ENCODE measurements at regions not wholly inside any gene's neighbourhood (a gene's known extent, or its start where the extent isn't known, plus 50 kb on each side); places are given as distances from the start of the nearest gene placed in this dataset.
"Not testable (repeated sequence)": the region's sequence is repeated elsewhere in the genome, so short reads cannot be mapped to it uniquely, and the experiment has no call there.

GRCh38 chr5:12522116-12522515, 617.9 kb upstream of the CTNND2 start:
- no peaks in the 10 kb centered on the region for H3K27me3 ChIP-seq
- WGBS (ENCODE audit: low lambda C conversion rate, missing lambda C conversion rate), result 83% methylated on average over 5 of the region's 5 CpGs
- TF ChIP-seq, protein P1, sequence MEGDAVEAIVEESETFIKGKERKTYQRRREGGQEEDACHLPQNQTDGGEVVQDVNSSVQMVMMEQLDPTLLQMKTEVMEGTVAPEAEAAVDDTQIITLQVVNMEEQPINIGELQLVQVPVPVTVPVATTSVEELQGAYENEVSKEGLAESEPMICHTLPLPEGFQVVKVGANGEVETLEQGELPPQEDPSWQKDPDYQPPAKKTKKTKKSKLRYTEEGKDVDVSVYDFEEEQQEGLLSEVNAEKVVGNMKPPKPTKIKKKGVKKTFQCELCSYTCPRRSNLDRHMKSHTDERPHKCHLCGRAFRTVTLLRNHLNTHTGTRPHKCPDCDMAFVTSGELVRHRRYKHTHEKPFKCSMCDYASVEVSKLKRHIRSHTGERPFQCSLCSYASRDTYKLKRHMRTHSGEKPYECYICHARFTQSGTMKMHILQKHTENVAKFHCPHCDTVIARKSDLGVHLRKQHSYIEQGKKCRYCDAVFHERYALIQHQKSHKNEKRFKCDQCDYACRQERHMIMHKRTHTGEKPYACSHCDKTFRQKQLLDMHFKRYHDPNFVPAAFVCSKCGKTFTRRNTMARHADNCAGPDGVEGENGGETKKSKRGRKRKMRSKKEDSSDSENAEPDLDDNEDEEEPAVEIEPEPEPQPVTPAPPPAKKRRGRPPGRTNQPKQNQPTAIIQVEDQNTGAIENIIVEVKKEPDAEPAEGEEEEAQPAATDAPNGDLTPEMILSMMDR (IDR thresholded peaks at IDR 0.05; ENCODE audit: poor library complexity), result no peak
- TF ChIP-seq EZH2phosphoT487 (IDR thresholded peaks at IDR 0.05; ENCODE audit: low read depth, severe bottlenecking, unreplicated experiment) (no peak), EZH2 (IDR thresholded peaks at IDR 0.05; ENCODE audit: borderline replicate concordance) (no peak)

GRCh38 chr5:12504983-12505382, 600.7 kb upstream of the CTNND2 start:
- H4K20me1 ChIP-seq (ENCODE audit: insufficient read depth, poor library complexity, severe bottlenecking); H3K4me1 ChIP-seq (ENCODE audit: insufficient read depth); H3K4me2 ChIP-seq; H3K27ac ChIP-seq; H3K79me2 ChIP-seq; H3K9me3 ChIP-seq (ENCODE audit: low read depth); H3K36me3 ChIP-seq (replicated peaks; ENCODE audit: insufficient read depth, low read depth); DNase-seq (ENCODE audit: low spot score); H3K4me3 ChIP-seq; H3K27me3 ChIP-seq; H3K9me2 ChIP-seq (replicated peaks; ENCODE audit: insufficient read depth); H2AFZ ChIP-seq: not testable (repeated sequence)
- 68% methylated on average over 1 of the region's 1 CpG for WGBS (ENCODE audit: low lambda C conversion rate, missing lambda C conversion rate)

More at GRCh38 chr5:12522116-12522515, 617.9 kb upstream of the CTNND2 start:
- H4K20me1 ChIP-seq (ENCODE audit: insufficient read depth, poor library complexity, severe bottlenecking), result no peaks in the 10 kb centered on the region
- no peaks in the 10 kb centered on the region for H3K4me1 ChIP-seq (ENCODE audit: insufficient read depth)
- H3K9me3 ChIP-seq (ENCODE audit: low read depth), result no peaks in the 10 kb centered on the region
- H3K4me2 ChIP-seq, result no peak overlapping the region
- H3K79me2 ChIP-seq, result no peaks in the 10 kb centered on the region
- no peak overlapping the region for H3K4me3 ChIP-seq
- DNase-seq (ENCODE audit: low spot score), result no peak
- no peaks in the 10 kb centered on the region for H3K9me2 ChIP-seq (replicated peaks; ENCODE audit: insufficient read depth)
- no peak overlapping the region for H2AFZ ChIP-seq
- no peak overlapping the region for H3K27ac ChIP-seq
- no peaks in the 10 kb centered on the region for H3K36me3 ChIP-seq (replicated peaks; ENCODE audit: insufficient read depth, low read depth)

GRCh38 chr5:12488161-12488560, 583.9 kb upstream of the CTNND2 start:
- Histone ChIP-seq H3K79me2 (no peaks in the 10 kb centered on the region), H3K4me1 (ENCODE audit: insufficient read depth) (no peaks in the 10 kb centered on the region), H2AFZ (no peak overlapping the region), H3K4me3 (no peak overlapping the region), H4K20me1 (ENCODE audit: insufficient read depth, poor library complexity, severe bottlenecking) (no peaks in the 10 kb centered on the region), H3K9me2 (replicated peaks; ENCODE audit: insufficient read depth) (no peaks in the 10 kb centered on the region), H3K9me3 (ENCODE audit: low read depth) (no peaks in the 10 kb centered on the region), H3K27ac (no peak overlapping the region), H3K36me3 (replicated peaks; ENCODE audit: insufficient read depth, low read depth) (no peaks in the 10 kb centered on the region), H3K4me2 (no peak overlapping the region), H3K27me3 (no peaks in the 10 kb centered on the region)
- 90% methylated on average over 3 of the region's 3 CpGs for WGBS (ENCODE audit: low lambda C conversion rate, missing lambda C conversion rate)
- TF ChIP-seq, protein P1 (IDR thresholded peaks at IDR 0.05; ENCODE audit: poor library complexity), result no peak
- TF ChIP-seq EZH2 (IDR thresholded peaks at IDR 0.05; ENCODE audit: borderline replicate concordance), result no peak
- no peak for TF ChIP-seq EZH2phosphoT487 (IDR thresholded peaks at IDR 0.05; ENCODE audit: low read depth, severe bottlenecking, unreplicated experiment)
- no peak for DNase-seq (ENCODE audit: low spot score)

DNA sequence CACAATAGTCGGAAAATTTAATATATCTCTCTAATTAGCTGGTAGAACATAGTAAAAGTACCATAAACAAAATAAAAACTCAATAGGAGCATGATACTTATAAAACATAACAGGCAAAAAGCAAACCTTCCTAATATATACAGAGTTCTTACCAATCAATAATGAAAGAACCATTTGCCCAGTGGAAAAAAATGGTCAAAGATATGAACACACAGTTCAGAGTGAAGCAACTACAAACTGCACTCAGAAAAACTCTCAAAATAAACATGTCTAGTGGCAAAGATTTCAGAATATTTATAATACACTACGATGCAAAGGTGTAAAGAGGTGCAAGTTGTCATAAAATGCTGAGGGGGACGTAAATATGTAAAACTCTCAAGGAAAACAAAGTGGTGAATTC, 576.2 kb upstream of the CTNND2 start:
- Histone ChIP-seq H3K9me3 (ENCODE audit: low read depth) (no peaks in the 10 kb centered on the region), H3K9me2 (replicated peaks; ENCODE audit: insufficient read depth) (no peaks in the 10 kb centered on the region), H3K79me2 (no peaks in the 10 kb centered on the region), H3K27me3 (no peaks in the 10 kb centered on the region), H3K4me2 (no peak overlapping the region), H4K20me1 (ENCODE audit: insufficient read depth, poor library complexity, severe bottlenecking) (no peaks in the 10 kb centered on the region), H3K4me1 (ENCODE audit: insufficient read depth) (no peaks in the 10 kb centered on the region), H3K36me3 (replicated peaks; ENCODE audit: insufficient read depth, low read depth) (no peaks in the 10 kb centered on the region), H2AFZ (no peak overlapping the region), H3K4me3 (no peak overlapping the region), H3K27ac (no peak overlapping the region)
- DNase-seq (ENCODE audit: low spot score), result no peak
- 87% methylated on average over 3 of the region's 3 CpGs for WGBS (ENCODE audit: low lambda C conversion rate, missing lambda C conversion rate)
- TF ChIP-seq EZH2 (IDR thresholded peaks at IDR 0.05; ENCODE audit: borderline replicate concordance) (no peak), EZH2phosphoT487 (IDR thresholded peaks at IDR 0.05; ENCODE audit: low read depth, severe bottlenecking, unreplicated experiment) (no peak)
- TF ChIP-seq, protein P1 (IDR thresholded peaks at IDR 0.05; ENCODE audit: poor library complexity), result no peak

Data from hepatocyte (in vitro differentiated cells).